Transverse colon (tissue), 4 donors: ENCODE measurements at regions not wholly inside any gene's neighbourhood (a gene's known extent, or its start where the extent isn't known, plus 50 kb on each side); places are given as distances from the start of the nearest gene placed in this dataset.

Source experiments
- CTCF ChIP-seq, 5 experiments: fragments of 200-600 bp in 3 of 5; fragments of 450-650 bp in 2 of 5; sonication (generic) in 3 of 5; IDR thresholded peaks; 1 replicate in 2 of 5; 2 replicates in 3 of 5; pipeline ENCODE4 v1.5.1; 2016 to 2017; ENCODE audit warnings: antibody characterized with exemption in 5 of 5, inconsistent platforms in 3 of 5, mild to moderate bottlenecking in 2 of 5, moderate library complexity in 1 of 5
- POLR2A ChIP-seq: fragments of 450-650 bp; IDR thresholded peaks from one replicate; pipeline ENCODE4 v1.6.1; 2016; ENCODE audit warnings: antibody characterized with exemption, mild to moderate bottlenecking, moderate library complexity
- POLR2AphosphoS5 ChIP-seq, 3 donors: sonication (generic); formaldehyde crosslinking; IDR thresholded peaks; one replicate each; pipeline ENCODE4 v1.6.1; 2016; ENCODE audit warnings: antibody characterized with exemption in 3 of 3

- TF ChIP-seq CTCF (IDR thresholded peaks at IDR 0.05) (no peak), POLR2AphosphoS5 (IDR thresholded peaks at IDR 0.05) (no peak), POLR2A (no peak)
Measured at GRCh38 chr5:124580512-124580911, 165.9 kb downstream of the ZNF608 start.
